ENCODE measurements at regions not wholly inside any gene's neighbourhood (a gene's known extent, or its start where the extent isn't known, plus 50 kb on each side); places are given as distances from the start of the nearest gene placed in this dataset.

DNA sequence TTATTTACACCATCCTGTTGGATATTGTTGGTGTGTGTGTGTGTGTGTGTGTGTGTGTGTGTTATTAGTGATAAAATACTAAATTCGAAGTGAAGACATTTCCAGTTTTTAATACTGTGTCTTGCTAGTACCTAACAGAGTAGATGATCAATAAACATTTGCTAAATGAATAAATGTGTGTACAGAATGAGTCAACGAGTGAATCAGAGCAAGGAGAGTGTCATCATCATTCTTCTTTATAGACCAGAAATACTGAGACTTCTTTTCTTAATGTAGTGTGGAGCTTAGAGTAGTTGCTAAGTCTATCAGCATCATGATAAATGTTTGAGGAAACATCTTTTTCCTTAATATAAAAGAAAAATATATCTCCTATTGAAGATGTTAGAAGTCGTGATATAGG lies 169.7 kb upstream of the SATB2 start:
- no peak for DNase-seq (ENCODE audit: low spot score)

DNA sequence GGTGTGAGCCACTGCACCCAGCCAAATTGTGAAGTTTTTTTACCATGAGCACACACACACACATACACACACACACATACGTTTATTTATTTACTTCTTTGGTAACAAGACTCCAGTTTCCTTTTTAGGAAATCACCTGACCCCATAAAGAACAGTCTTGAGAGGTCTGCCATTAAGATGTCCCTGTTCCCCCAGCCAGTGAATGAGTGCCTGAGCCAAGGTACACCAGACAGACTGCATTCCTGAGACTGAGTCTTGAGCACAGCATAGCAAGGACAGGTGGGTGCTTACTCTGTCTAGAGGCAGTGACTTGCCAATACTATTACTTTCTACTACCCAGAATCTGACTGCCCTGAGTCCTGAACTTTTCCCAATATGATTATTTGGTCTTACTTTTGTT lies 167.2 kb upstream of the SATB2 start:
- no peak for DNase-seq (ENCODE audit: low spot score)

DNA sequence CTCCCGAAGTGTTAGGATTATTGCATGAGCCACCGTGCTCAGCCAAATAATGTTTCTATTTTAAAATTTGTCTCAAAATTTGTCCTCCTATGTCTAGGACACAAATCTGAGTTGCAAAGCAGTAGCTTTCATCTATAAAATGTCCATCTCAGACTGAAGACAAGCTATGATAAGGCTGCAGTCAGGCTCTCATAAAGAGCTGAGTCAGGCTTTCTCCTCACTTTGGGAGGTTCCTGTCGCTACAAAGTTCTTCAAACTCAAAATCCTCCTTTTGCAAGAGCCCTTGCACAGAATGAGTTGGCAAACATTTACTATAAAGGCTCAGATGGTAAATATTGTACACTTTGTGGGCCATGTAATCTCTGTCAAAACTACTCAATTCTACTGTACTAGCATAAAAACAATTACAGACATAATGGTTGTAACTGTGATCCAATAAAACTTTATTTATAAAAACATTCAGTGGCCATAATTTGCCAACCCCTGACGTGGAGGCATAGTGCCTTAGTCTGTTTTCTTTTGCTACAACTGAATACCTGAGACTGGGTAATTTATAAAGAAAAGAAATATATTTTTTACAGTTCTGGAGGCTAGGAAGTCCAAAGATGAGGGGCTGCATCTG lies 154.9 kb upstream of the SATB2 start:
- DNase-seq (ENCODE audit: low spot score), result no peak

DNA sequence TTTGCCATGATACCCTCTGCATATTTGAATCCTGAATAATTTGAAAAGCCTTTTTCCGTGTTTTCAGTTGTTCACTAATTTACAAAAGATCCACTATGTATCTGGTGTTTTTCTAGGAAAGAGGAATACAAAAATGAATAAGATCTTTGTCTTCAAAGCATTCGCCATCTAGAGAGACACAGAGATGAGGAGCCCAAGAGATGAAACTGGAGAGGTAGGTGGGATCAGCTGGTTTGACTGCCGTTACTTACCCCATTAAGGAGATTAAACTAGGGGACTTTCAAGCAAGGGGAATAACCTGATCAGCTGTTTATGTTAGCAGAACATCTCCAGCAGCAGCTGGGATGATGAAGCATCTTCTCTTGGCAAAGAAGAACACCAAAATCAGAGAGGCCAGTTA lies 150.2 kb upstream of the SATB2 start:
- peak; percentile 58 for DNase-seq (ENCODE audit: low spot score)

DNA sequence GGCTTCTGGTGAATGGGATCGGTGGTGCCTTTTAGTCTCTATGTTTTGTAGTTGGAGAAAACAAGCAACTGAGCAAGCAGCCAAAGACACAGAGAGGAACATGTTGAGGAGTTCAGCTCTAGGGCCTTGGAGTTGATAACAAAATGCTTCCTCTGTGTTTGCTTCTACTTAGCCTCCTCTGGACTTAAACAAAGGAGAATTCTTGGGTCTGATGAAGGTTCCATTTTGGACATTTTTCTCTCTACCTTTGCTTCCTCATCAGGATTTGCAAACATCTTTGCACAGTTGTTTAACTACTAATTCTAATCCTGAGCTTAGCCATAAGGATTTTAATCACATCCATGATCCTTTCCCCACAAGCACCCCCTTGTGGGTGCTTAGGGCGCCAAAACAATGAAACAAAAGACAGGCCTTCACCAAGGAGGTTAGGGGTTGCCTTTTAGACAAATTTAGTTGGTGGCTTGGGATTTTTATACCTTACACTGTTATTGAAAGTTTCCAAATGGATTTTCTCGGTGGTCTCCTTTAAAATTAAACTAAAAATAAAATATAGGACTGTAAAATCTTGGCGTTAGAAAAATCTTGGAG lies 148.5 kb upstream of the SATB2 start:
- peak; percentile 48 for DNase-seq (ENCODE audit: low spot score)

DNA sequence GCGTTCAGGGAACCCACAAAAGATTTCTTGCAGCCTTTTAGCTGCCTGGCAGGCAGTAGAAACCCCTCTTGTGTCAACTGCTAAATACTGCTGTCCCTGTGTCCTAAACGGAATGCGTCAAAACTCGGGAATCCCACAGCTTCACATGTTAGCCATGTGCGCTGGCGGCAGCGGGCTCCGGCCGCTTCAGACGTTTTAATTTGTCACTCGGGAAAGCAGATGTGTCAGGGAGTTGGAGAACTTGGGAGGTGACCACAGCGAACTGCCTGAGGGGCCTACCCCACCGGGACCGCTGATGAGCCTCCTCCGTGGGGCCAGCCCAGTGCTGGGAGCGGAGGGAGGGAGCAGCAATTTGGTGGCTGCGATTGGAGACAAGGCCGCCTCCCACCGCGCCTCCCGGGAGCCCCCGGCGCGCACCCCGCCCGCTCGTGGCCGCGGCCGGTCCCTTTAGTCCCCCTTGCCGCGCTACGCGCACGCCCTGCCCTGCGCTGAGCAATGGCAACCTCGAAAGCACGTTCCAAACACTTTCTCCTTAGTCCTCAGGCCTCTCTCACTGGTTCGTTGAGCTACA lies 146.1 kb upstream of the SATB2 start:
- DNase-seq (ENCODE audit: low spot score), result no peak

DNA sequence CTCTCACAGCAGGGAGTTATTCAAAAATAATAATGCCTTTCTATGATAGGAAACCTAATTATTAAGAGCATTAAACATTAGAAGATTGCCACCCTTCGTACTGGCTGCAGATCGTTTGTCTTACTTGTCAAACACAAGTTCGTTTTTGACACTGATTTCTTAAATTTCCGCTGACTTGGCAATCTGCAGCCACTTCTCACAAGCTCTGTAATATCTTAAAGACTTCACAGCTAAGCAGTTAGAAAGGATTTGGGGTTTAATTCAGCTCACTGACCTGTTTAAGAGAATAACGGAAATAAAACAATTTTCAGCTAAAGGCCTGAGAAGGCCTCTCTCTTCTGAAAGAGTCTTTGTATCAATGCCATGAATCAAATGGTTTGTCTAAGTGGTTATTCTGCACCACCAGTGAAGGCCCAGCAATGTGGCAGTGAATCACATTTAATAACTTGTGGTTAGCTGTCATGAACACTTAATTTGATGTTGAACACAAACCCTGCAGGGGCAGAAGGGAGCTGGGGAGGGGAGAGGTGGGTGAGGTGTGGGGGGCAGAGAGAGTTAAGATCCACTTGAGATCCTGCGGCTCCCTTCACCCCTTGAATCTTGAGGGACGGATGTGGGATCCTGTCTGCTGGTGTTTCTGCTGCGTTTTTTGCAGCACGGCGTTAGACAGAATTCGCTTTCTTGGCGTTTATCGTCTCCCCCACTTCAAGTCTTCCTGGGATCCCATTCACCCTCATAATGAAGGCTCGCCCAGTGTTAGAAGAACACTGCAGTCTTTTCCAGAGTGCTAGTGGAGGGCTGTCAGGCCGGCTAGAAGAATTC lies 145.4 kb upstream of the SATB2 start:
- peak; percentile 70 for DNase-seq (ENCODE audit: low spot score)

DNA sequence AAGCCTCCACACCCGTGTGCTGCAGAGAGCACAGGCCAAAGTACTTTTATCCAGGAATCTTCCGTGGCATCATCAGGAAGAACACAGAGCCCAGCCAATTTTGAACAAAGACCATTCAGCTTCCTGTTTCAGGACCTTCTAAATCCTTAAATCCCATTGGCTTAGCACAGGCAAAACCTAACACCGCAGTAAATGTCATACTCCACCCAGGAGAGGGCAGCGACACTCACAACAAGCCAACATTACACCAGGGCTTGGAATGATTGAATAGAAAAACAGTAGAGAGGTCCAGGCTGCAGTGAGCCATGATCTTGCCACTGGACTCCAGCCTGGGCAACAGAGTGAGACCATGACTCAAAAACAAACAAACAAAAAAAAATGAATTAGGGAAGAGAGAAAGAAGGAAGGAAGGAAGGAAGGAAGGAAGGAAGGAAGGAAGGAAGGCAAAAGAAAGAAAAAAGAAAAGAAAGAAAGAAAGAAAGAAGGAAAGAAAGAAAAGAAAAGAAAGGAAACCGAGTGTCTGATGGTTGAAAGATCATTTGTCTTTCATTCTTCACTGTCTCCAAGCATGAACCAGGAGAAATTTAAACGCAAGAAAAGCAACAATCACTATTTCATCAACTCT lies 144.6 kb upstream of the SATB2 start:
- peak; percentile 57 for DNase-seq (ENCODE audit: low spot score)

DNA sequence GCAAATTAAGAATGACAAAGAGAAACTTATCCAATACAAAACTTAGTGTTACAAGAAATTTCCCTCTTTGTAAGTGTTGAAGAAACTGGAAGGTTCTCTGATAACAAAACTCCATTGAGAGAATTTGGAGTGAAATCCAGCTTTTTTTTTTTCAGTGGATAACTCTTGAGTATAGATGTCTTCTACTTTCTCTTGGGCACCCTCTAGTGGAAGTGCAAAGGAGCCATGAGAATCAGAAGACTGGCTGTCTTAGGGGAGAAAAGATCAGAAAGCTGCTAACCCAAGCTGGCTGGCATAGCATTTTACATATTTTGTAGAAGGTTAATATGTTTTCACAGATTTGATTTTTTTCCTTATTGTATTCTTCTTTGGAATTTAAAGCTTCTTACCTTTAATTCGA lies 138.8 kb upstream of the SATB2 start:
- no peak for DNase-seq (ENCODE audit: low spot score)

DNA sequence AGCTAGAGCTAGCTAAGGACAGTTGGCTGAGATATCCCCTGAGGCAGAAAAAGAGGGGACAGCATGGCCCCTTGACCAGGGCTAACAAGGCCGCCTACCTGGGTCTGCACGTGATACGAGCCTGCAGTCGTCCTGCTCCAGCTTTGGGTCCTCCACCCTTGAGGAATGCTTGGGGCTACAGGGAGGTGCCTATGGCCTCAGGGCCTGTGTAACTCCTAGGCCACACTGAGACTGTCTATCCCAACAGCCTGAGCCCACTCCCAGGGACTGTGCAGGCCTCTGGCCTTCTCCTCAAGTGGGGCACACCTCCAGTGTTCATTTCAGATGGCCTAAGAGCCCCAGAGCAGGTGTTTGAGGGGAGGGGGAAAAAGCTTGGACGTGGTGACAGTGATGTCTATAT lies 136.7 kb upstream of the SATB2 start:
- DNase-seq (ENCODE audit: low spot score), result no peak

DNA sequence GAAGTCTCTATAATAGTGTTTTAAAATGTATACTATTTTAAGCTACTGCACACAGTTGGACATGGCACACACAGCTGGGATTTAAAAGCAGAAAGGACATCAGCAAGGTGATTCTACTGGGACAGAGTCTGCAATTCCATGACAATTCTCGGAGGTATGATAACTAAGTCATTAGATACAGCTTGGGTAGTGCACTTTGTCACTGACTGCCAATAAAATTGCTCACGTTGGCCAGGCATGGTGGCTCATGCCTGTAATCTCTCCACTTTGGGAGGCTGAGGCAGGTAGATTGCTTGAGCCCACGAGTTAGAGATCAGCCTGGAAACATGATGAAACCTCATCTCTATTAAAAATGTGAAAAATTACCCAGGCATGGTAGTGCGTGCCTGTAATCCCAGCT lies 134.1 kb upstream of the SATB2 start:
- DNase-seq (ENCODE audit: low spot score), result no peak

DNA sequence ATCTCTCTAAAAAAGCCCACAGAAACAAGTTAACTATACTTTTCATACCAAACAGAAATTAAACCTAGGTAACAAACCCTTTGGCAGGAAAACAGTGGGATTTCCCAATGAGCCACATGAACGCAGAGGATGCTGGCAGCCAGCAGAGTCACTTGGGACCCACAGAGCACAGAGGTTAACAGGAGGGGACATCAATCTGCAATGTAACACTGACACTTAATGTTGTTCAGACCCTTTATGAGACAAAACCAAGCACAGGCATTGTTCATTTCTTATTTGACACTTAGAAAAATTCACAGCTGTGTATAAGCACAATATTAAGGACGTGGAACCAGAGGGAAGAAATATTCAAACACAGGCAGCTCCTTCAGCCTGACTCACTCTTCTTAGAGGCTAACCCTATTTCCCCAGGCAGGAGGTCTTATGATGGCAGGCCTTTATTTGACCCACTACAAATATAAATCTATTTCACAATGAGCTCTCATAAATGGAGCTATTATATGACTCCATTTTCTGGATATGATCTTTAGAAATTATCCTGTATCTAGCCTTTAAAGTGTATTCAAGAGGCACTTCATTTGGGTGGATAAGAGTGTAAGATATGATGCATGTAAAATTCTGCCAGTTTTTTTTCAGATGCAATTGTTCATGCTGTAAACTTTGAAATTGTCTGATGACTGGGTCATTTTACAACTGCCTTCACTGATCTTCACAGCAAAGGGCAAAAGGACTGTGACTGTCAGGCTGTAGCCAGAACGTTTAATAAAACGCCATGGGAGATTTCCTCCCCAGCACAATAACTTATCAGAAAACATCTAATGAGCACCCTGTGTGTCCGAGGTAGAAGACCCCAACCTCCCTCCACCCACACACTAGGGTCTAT lies 132.8 kb upstream of the SATB2 start:
- no peak for DNase-seq (ENCODE audit: low spot score)

DNA sequence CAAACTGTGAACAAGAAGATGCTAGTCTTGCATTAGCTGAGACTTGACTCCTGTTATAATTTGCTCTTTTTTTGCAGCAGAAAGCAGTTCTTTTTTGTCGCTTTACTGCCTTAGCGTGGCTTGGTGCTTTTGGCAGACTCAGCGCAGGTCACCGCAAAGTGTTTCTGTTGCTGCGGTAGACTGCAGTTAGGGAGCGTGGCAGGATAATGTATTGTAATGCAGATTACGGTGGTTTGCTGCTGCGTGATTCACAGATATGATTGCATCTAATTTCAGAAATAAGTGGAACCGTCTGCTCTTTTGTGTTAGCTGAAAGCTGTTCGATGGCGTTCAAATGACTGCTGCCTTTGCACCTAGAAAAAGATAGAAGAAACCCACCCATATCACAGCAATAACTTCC lies 131.6 kb upstream of the SATB2 start:
- DNase-seq (ENCODE audit: low spot score), result no peak

DNA sequence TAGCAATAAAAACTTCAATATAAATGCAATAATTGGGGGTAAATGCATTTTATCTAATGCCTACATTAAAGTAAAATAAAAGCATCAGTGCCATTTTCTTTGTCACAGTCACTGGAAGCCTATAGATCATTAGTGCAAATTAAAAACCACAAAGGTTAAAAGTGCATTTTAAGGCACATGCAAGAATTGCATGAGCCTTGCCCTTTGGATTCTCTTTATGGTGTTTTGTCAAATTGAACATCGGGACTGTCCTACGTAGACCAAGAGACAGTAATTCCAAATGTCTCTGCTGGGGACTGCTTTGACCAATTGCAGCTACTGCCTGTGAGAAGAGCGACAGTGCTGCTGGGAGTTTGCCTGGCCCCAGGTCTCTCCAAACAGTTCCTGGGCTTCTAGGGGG lies 130.3 kb upstream of the SATB2 start:
- DNase-seq (ENCODE audit: low spot score), result no peak

DNA sequence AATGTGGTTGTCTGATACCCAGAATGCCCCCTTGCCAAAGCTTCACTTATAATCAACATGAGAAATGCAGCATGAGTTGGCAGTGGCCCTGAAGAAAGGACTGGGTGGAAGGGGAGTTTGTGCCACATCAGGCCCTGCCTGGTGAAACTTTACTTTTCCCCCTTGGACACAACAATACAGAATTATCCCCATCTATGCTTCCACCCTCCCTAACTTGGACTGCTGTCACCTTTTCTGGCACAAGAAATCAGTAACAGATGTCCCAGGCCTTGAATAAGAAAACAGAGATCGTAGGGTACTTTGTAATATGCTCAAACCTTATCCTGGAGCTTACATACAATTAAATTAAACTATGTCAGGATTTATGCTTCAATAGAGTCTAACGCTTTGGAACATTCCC lies 128.9 kb upstream of the SATB2 start:
- DNase-seq (ENCODE audit: low spot score), result no peak

DNA sequence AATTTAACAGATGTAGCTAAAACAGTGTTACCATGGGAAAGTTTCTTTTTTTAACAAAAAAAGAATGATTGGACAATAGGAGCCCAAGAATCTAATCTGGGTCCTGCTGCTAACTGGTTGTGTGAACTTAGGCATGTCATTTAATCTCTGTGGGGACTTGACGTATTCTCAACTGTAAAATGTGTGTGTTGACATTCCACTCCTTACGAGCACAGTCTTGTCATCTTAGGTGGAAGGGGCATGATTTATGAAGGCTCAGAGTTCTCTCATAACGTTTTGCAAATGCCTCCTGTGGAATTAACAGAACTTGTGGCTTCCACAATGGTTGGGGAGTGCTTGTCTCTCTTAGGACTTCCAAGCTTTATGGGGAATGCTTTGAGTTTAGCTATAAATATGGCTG lies 125.9 kb upstream of the SATB2 start:
- DNase-seq (ENCODE audit: low spot score), result no peak

DNA sequence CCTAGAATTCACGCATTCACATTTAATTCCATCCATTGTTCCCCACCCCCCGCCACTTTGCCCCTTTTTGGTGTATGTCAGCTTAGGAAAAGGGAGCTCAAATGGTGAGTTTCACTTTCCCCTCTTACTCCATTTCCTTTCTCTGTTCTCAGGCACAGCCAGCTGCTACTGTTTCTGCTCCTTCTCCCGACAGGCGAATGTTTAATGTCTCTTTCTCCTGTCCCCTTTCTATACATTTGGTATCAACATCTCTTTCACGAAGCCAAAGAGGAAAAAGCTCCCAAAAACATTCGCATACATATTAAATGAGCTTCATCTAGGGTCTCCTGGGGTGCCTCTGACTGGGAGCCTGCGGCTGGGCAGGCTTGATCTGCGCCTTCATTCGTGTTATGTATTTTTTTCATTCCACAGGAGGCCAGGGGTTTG lies 124.2 kb upstream of the SATB2 start:
- no peak for DNase-seq (ENCODE audit: low spot score)

DNA sequence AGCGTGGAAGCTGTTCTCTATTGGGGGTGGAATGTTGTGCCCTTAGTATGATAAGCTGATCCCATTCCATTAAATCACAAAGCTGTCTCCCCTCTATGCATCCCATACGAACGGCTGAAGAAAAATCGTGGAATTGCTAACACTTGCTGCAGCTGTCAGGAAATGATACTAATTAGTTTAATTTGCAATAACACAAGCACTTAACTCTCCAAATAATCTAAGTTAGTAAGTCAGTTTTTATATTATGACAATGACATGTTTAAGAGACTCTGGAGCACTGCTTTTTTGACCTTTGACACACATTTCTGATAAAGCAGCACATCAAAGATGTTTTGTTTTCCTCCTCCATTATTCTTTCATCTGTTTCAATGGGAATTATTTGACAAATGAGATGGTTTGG lies 123.7 kb upstream of the SATB2 start:
- DNase-seq (ENCODE audit: low spot score), result no peak

DNA sequence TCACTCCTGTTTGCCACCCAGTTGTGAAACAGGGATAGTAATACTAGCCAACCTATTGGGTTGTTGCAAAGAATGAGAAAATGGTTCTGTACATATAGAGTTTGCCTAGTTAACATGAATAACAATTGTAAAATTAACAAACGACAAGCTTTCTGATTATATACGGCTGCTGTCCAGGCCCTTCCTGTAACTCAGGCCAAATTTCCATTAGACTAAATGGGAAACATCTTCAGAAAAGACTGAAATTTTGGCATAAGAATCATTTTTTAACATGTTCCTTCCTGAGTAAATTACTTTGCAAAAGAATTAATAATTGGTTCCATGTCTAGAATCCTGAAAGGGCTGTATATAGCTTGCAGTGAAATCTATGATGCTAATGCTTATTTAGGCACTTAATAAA lies 117.7 kb upstream of the SATB2 start:
- no peak for DNase-seq (ENCODE audit: low spot score)

DNA sequence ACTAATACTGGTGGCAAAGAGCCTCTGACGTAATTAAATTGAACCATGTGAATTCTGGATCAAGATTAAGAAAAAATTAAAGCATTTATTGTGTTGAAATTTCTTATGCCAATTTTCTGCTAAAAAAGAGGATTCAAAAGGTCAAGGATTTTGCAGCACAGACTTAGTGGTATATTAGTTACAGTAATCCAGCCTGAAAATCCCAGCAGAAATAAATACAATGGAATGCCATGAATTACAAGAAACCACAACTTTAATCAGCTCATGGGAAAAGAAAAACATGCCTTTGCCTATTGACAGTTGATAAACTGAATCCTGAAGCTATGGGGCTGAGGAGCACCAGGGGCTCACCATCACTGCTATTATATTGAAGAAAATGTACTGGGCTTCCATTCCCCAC lies 114.8 kb upstream of the SATB2 start:
- no peak for DNase-seq (ENCODE audit: low spot score)

DNA sequence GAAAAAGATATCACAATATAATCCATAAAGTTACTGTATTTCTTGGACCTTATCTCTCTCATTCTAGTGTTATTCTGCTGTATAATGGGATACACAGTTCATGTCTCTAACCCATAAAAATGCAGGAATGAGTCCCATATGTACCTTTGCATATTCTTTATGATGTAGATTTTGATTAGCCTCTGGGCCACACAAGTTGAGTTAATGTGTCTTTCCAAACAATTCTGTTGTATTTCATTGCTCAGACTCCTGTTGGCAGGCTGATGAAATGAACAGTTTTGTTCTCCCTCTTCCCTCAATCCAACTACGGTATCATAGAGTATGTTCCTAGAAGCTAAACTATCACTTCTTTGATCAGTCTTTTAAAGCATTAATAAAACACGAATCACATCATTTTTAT lies 113.2 kb upstream of the SATB2 start:
- DNase-seq (ENCODE audit: low spot score), result no peak

DNA sequence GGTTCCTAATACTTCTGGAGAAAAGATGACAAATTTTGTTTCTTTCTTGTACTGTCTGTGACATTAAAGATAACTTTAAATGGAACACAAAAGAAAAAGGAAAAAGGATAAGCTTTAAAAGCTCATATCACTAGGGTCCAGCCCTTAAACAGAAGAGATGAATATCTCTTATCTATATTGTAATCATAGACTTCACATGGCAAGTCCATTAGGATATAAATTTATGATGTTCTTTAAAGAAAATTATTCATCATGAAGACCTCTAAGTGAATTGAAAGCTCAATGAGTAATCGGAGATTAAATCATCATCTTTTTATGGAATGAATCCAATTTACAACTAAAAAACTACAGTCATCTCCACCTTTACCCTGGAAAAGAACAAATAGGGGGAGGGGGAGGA lies 111.6 kb upstream of the SATB2 start:
- no peak for DNase-seq (ENCODE audit: low spot score)

Measured in globus pallidus (tissue), 1 donor.